HFF-Myc (cell line): ENCODE measurements at regions not wholly inside any gene's neighbourhood (a gene's known extent, or its start where the extent isn't known, plus 50 kb on each side); places are given as distances from the start of the nearest gene placed in this dataset.

Experiments
- DNase-seq: peaks from one replicate; pipeline ENCODE4 v3.0.0-alpha.2; 2011; ENCODE audit warnings: low read depth; ENCODE audit errors: extremely low read depth
- H3K4me3 ChIP-seq: replicated peaks from 2 replicates; pipeline ENCODE4 v1.5.1; 2011; ENCODE audit warnings: low read depth, mild to moderate bottlenecking, control low read depth, low read length
- TF ChIP-seq, protein P1 (sequence below): IDR thresholded peaks from 2 replicates; pipeline ENCODE4 v1.5.1; 2012; ENCODE audit warnings: mild to moderate bottlenecking, low read depth, low read length, control low read depth; ENCODE audit errors: missing control alignments

GRCh38 chr3:110900576-110900975 lies 171.0 kb upstream of the NECTIN3 start:
- TF ChIP-seq, protein P1, sequence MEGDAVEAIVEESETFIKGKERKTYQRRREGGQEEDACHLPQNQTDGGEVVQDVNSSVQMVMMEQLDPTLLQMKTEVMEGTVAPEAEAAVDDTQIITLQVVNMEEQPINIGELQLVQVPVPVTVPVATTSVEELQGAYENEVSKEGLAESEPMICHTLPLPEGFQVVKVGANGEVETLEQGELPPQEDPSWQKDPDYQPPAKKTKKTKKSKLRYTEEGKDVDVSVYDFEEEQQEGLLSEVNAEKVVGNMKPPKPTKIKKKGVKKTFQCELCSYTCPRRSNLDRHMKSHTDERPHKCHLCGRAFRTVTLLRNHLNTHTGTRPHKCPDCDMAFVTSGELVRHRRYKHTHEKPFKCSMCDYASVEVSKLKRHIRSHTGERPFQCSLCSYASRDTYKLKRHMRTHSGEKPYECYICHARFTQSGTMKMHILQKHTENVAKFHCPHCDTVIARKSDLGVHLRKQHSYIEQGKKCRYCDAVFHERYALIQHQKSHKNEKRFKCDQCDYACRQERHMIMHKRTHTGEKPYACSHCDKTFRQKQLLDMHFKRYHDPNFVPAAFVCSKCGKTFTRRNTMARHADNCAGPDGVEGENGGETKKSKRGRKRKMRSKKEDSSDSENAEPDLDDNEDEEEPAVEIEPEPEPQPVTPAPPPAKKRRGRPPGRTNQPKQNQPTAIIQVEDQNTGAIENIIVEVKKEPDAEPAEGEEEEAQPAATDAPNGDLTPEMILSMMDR = no peak
- H3K4me3 ChIP-seq = no peak overlapping the region
- DNase-seq = no peak

- no peak for DNase-seq
- TF ChIP-seq, protein P1 = no peak
- no peak overlapping the region for H3K4me3 ChIP-seq
These were observed 170.1 kb upstream of the NECTIN3 start for GRCh38 chr3:110901536-110901935.

DNA sequence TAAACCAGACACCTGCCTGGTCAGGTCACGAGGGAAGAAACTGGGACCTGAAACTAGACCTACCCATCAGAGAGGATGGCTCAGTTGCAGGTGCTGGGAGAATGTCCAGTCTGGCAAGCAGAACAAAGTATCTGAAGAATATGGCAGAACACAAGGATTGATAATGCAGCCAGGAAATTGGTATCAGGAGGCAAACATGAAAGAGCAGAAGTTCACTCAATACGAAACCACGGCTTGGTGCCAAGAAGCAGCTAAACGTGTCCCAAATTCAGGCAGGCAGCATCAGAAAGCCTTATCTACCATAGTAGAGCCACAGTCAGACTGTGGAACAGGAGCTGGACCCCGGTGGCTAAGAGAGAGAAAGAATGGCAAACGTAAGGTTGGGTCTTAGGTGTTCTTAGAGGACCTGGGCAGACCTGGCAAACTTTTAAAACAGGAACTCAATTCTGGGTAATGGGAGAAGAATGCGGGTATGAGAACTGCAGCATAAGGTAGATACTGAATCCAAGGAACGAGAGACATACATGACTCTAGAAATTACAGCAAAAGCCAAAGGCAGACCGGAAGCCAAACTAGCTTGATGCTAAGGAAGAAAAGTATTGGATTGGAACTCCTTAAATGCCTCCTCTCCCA lies 169.0 kb upstream of the NECTIN3 start:
- DNase-seq = no peak
- TF ChIP-seq, protein P1 = no peak
- no peak overlapping the region for H3K4me3 ChIP-seq

DNA sequence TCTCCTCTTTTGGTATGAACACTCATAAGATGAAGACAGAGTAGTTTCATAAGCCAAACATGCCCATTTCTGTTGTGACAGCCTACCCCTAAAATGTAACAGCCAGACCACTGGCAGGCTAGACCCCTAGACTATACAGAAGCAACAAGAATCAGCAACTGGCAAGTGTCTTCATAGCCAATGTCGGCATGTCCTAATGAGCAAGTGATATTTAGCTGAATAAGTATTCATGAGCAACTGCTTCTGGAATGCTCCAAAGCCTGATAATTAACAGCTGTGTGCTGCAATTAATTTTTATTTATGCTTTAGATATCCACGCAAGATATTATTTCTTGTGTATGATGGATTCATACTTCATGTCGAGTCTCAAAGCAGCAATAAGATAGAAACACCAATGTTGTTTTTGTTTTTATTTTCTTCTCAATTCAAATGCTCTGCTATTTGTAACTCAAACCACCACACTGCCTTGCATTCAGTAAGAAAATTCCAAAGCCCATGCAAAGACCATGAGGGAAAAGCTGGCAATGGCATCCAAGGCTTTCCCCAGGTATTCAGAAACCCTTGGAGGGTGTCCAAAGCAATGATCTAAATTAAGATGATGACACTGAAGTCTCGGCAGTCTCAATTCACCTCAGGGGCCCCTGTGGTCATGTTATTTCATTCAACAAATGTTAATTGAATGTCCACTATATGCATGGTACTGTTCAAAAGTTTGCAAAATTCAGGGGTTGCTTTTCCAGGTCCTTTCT lies 167.7 kb upstream of the NECTIN3 start:
- TF ChIP-seq, protein P1 = no peak
- H3K4me3 ChIP-seq = no peak overlapping the region
- DNase-seq = no peak

- TF ChIP-seq, protein P1 = no peak
These were observed 167.1 kb upstream of the NECTIN3 start for GRCh38 chr3:110904520-110904890.

DNA sequence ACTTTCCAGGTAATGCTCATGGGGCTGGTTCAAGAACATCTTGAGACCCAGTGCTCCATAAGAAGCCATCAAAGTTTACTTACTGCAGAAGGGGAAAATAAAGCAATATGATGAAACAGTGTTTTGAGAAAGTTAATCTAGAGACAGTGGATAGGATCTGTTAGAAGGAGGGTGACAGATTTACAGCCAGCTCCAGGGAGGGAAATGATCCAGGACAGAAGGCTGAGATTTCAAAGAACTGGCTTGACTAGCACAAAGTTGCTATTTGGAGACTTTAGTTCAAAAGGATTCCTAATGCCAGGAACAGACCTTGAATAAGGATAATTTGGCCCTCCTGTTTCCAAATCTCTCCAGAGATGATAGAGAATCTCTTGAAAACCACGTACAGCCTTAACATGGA lies 166.5 kb upstream of the NECTIN3 start:
- DNase-seq = no peak
- TF ChIP-seq, protein P1 = no peak
- no peak overlapping the region for H3K4me3 ChIP-seq

More at GRCh38 chr3:110904520-110904890, 167.1 kb upstream of the NECTIN3 start:
- DNase-seq = no peak
- H3K4me3 ChIP-seq = no peak overlapping the region
